Suprapubic skin (tissue), 4 donors: ENCODE measurements at regions not wholly inside any gene's neighbourhood (a gene's known extent, or its start where the extent isn't known, plus 50 kb on each side); places are given as distances from the start of the nearest gene placed in this dataset.
"Not testable (repeated sequence)": the region's sequence is repeated elsewhere in the genome, so short reads cannot be mapped to it uniquely, and the experiment has no call there.

Experiments
- DNase-seq, 2 donors: peaks; one replicate each; pipeline ENCODE4 v3.0.0-alpha.2; 2019; ENCODE audit warnings: low spot score in 2 of 2
- H3K27ac ChIP-seq: fragments of 200-600 bp; sonication (generic); one replicate; pipeline ENCODE4 v1.5.1; 2019
- H3K27me3 ChIP-seq: fragments of 200-600 bp; sonication (generic); one replicate; pipeline ENCODE4 v1.5.1; 2019
- H3K36me3 ChIP-seq: fragments of 200-600 bp; sonication (generic); one replicate; pipeline ENCODE4 v1.5.1; 2019
- H3K4me1 ChIP-seq: fragments of 200-600 bp; sonication (generic); one replicate; pipeline ENCODE4 v1.5.1; 2019
- H3K4me3 ChIP-seq: fragments of 200-600 bp; sonication (generic); one replicate; pipeline ENCODE4 v1.5.1; 2019; ENCODE audit warnings: mild to moderate bottlenecking
- H3K9me3 ChIP-seq: fragments of 200-600 bp; sonication (generic); one replicate; pipeline ENCODE4 v1.5.1; 2019
- CTCF ChIP-seq, 2 donors: fragments of 200-600 bp in 1 of 2; fragments of 450-650 bp in 1 of 2; sonication (generic) in 1 of 2; IDR thresholded peaks; one replicate each; pipeline ENCODE4 v1.5.1; 2016 to 2019; ENCODE audit warnings: antibody characterized with exemption in 2 of 2, mild to moderate bottlenecking in 1 of 2, moderate library complexity in 1 of 2
- EP300 ChIP-seq: sonication (generic); formaldehyde crosslinking; IDR thresholded peaks from one replicate; pipeline ENCODE4 v1.6.1; 2017; ENCODE audit warnings: antibody characterized with exemption
- POLR2A ChIP-seq, 2 donors: fragments of 450-650 bp; IDR thresholded peaks; one replicate each; pipeline ENCODE4 v1.6.1; 2017; ENCODE audit warnings: antibody characterized with exemption in 2 of 2, mild to moderate bottlenecking in 2 of 2, moderate library complexity in 2 of 2
- POLR2AphosphoS5 ChIP-seq, 3 donors: sonication (generic); formaldehyde crosslinking; IDR thresholded peaks; one replicate each; pipeline ENCODE4 v1.6.1; 2017; ENCODE audit warnings: antibody characterized with exemption in 3 of 3
- WGBS: methylation state at CpG from one replicate; pipeline ENCODE4 v1.1.5; 2018; 5-methylcytosine and 5-hydroxymethylcytosine counted together

- DNase-seq, H3K4me3 ChIP-seq, H3K36me3 ChIP-seq, H3K9me3 ChIP-seq, H3K27ac ChIP-seq, H3K4me1 ChIP-seq, H3K27me3 ChIP-seq: not testable (repeated sequence)
- 92% methylated on average over 3 of the region's 3 CpGs for WGBS
Measured at GRCh38 chr4:55696424-55696823, 60.3 kb upstream of the NMU start.

- no peaks in the 10 kb centered on the region for H3K36me3 ChIP-seq
- H3K9me3 ChIP-seq = no peaks in the 10 kb centered on the region
- H3K4me1 ChIP-seq = no peaks in the 10 kb centered on the region
- TF ChIP-seq POLR2A (IDR thresholded peaks at IDR 0.05) (no peak), EP300 (no peak), POLR2AphosphoS5 (IDR thresholded peaks at IDR 0.05) (no peak)
- H3K4me3 ChIP-seq = no peak overlapping the region
- no peak for DNase-seq
- no peak overlapping the region for H3K27ac ChIP-seq
- no peaks in the 10 kb centered on the region for H3K27me3 ChIP-seq
Measured at GRCh38 chr4:55706541-55706940, 70.4 kb upstream of the NMU start.

GRCh38 chr4:55707507-55707906, 71.4 kb upstream of the NMU start:
- Histone ChIP-seq H3K36me3 (no peaks in the 10 kb centered on the region), H3K27ac (no peak overlapping the region), H3K9me3 (no peaks in the 10 kb centered on the region), H3K4me3 (no peak overlapping the region), H3K4me1 (no peaks in the 10 kb centered on the region), H3K27me3 (no peaks in the 10 kb centered on the region)
- no peak for DNase-seq
- WGBS = 92% methylated on average over 5 of the region's 5 CpGs
- TF ChIP-seq EP300 = no peak
- no peak for TF ChIP-seq POLR2A (IDR thresholded peaks at IDR 0.05)
- TF ChIP-seq POLR2AphosphoS5 (IDR thresholded peaks at IDR 0.05) = no peak
- TF ChIP-seq CTCF (IDR thresholded peaks at IDR 0.05) = no peak

- H3K4me1 ChIP-seq, H3K27me3 ChIP-seq, H3K9me3 ChIP-seq, H3K27ac ChIP-seq, DNase-seq, H3K36me3 ChIP-seq, H3K4me3 ChIP-seq: not testable (repeated sequence)
- 89% methylated on average over 9 of the region's 11 CpGs for WGBS
Measured at GRCh38 chr4:55707991-55708390, 71.9 kb upstream of the NMU start.

GRCh38 chr4:55712835-55713234, 76.7 kb upstream of the NMU start:
- not testable (repeated sequence) for H3K4me3 ChIP-seq, H3K9me3 ChIP-seq, H3K36me3 ChIP-seq, H3K4me1 ChIP-seq, H3K27me3 ChIP-seq, H3K27ac ChIP-seq, DNase-seq
- WGBS = 89% methylated on average over 2 of the region's 2 CpGs

- TF ChIP-seq POLR2A (IDR thresholded peaks at IDR 0.05) (no peak), CTCF (IDR thresholded peaks at IDR 0.05) (no peak), POLR2AphosphoS5 (IDR thresholded peaks at IDR 0.05) (no peak), EP300 (no peak)
- no peak overlapping the region for H3K27ac ChIP-seq
- H3K4me1 ChIP-seq = no peaks in the 10 kb centered on the region
- H3K36me3 ChIP-seq = no peaks in the 10 kb centered on the region
- no peaks in the 10 kb centered on the region for H3K9me3 ChIP-seq
- no peak overlapping the region for H3K4me3 ChIP-seq
- no peak for DNase-seq
- no peaks in the 10 kb centered on the region for H3K27me3 ChIP-seq
Measured at GRCh38 chr4:55721651-55722050, 85.6 kb upstream of the NMU start.

- 62% methylated on average over 6 of the region's 6 CpGs for WGBS
- TF ChIP-seq EP300 (no peak), POLR2A (IDR thresholded peaks at IDR 0.05) (no peak), POLR2AphosphoS5 (IDR thresholded peaks at IDR 0.05) (no peak), CTCF (IDR thresholded peaks at IDR 0.05) (no peak)
- H3K4me3 ChIP-seq = no peak overlapping the region
- H3K4me1 ChIP-seq = no peaks in the 10 kb centered on the region
- no peaks in the 10 kb centered on the region for H3K27me3 ChIP-seq
- no peaks in the 10 kb centered on the region for H3K9me3 ChIP-seq
- H3K36me3 ChIP-seq = no peaks in the 10 kb centered on the region
- H3K27ac ChIP-seq = no peak overlapping the region
- no peak for DNase-seq
Measured at GRCh38 chr4:55722132-55722531, 86.0 kb upstream of the NMU start.
